ENCODE measurements at regions not wholly inside any gene's neighbourhood (a gene's known extent, or its start where the extent isn't known, plus 50 kb on each side); places are given as distances from the start of the nearest gene placed in this dataset.

- DNase-seq: no peak
Observed at GRCh38 chr14:89658977-89659670, 242.1 kb upstream of the FOXN3 start.

GRCh38 chr14:89657014-89657413 lies 240.0 kb upstream of the FOXN3 start:
- no peak for DNase-seq

DNA sequence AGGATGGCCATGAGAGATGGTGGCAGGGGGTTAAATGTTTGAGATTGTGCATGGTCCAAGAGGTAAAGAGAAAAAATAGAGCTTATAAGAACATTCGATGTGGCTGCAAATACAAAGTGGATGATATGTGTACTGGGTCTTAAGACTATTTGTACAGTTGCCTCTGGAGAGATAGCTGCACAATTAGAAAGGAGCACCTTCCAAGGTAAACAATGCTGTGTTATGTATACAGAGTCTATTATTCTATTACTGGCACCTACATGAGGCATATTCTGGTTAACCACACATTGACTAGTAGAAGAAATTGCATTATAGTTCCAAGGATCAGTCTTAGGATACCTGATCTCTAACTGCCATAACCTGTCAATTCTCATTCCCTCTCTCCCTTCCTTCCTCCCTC lies 238.0 kb upstream of the FOXN3 start:
- peak; percentile 12 for DNase-seq

DNA sequence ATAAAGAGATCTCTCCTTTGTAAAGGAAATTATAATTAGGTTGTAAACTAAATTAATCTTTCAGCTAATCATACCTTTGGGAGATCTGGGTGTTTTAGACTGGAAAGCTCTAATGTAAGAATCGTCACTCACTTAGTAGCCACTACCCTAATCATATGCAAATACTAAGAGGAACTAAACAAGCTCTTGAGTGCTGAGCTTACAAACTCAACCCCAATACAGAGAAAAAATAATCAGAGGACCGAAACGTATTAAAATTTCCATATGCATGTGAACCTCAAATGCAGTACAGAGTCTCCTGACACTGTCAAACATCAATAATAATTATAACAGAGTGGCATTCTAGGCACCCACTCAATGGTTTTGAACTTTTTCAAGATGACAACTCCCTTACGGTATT lies 235.3 kb upstream of the FOXN3 start:
- no peak for DNase-seq

GRCh38 chr14:89651805-89652204 lies 234.8 kb upstream of the FOXN3 start:
- DNase-seq: no peak

- no peak for DNase-seq
Observed at GRCh38 chr14:89650077-89650978, 233.3 kb upstream of the FOXN3 start.

- no peak for DNase-seq
Observed at GRCh38 chr14:89649451-89650075, 232.5 kb upstream of the FOXN3 start.

- DNase-seq: no peak
Observed at GRCh38 chr14:89648924-89649323, 231.9 kb upstream of the FOXN3 start.

DNA sequence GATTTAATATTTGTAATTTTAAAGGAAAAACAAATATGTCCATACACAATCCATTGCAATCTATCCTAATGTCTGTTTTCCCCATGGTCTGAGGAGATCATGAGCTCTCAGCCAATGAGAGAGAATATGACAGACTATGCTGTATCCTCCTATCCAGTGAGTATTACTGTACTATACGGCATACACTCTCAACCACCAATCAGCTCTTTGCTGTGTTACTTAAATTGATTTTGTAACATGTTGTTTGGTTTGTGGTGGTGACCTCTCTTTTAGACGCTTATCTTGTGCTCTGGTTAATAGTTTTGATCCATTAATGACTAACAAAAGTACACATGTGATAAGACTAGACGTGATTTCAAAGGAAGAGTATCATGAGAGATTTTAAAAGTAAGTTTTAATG lies 231.5 kb upstream of the FOXN3 start:
- DNase-seq: no peak

DNA sequence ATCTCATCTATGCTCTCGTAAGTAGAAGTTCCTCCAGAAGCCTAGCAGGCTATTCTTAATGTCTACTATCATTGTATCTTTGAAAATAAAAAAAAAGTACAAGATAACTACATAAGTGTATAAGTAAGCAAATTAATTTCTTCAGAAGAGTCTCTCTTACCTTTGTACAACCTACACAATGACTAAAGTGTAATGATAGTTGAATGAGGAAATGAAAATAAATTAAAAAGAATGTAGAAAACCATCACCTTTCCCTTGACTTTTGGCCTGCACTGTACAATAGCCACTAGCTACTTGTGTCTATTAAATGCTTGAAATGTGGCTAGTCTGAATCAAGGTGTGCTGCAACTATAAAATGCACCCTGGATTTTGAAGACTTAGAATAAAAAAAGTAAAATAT lies 229.9 kb upstream of the FOXN3 start:
- no peak for DNase-seq

GRCh38 chr14:89644641-89645040 lies 227.6 kb upstream of the FOXN3 start:
- DNase-seq: no peak

GRCh38 chr14:89641495-89642175 lies 224.6 kb upstream of the FOXN3 start:
- no peak for DNase-seq

GRCh38 chr14:89640141-89640540 lies 223.1 kb upstream of the FOXN3 start:
- DNase-seq: no peak

DNA sequence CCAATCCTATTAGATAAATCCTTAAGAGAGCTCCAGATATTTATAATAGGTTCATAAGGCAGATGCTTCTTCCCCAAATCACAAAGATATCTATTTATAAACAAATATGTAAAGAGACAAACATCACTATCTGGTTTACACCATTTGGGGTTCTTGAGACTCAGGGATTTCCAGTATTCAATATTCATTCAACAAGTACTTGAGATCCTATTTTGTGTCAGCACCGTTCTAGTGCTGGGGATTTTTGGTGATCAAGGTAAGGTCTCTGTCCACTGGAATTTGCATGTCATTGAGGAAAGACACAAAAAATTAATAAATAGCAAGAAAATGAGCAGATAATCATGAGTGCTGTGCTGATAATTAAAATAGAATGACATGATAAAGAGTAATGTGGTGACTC lies 222.7 kb upstream of the FOXN3 start:
- DNase-seq: no peak

- DNase-seq: no peak
Observed at GRCh38 chr14:89638891-89639290, 221.9 kb upstream of the FOXN3 start.

DNA sequence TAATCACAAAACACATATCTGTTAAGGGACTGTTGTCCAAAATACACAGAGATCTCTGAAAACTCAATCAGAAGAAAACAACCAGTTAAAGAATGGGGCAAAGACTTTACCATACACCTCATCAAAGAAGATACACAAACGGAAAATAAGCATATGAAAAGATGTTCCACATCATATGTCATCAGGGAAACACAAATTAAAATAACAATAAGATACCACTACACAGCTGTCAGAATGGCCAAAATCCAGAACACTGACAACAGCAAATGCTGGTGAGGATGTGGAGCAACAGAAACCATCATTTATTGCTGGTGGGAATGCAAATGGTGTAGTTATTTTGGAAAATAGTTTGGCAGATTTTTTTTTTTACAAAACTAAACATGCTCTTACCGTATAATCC lies 220.5 kb upstream of the FOXN3 start:
- DNase-seq: no peak

- DNase-seq: no peak
Observed at GRCh38 chr14:89635615-89636014, 218.6 kb upstream of the FOXN3 start.

DNA sequence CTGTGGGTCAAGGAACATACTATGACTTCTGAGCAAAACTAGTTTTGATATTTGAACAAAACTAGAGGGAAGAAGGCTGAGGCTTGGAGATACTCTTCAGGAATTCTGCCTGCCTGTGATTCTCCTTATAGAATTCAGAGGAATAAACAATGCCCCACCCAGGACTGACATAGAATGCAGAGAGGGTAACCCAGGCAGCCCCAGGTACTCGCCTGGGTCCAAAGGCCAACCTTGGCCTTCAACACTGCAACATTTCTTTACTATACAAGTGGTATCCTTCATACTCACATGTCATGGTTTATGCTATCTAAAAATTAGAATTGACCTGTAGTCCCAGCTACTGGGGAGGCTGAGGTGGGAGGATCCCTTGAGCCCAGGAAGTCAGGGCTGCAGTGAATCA lies 217.0 kb upstream of the FOXN3 start:
- DNase-seq: no peak

DNA sequence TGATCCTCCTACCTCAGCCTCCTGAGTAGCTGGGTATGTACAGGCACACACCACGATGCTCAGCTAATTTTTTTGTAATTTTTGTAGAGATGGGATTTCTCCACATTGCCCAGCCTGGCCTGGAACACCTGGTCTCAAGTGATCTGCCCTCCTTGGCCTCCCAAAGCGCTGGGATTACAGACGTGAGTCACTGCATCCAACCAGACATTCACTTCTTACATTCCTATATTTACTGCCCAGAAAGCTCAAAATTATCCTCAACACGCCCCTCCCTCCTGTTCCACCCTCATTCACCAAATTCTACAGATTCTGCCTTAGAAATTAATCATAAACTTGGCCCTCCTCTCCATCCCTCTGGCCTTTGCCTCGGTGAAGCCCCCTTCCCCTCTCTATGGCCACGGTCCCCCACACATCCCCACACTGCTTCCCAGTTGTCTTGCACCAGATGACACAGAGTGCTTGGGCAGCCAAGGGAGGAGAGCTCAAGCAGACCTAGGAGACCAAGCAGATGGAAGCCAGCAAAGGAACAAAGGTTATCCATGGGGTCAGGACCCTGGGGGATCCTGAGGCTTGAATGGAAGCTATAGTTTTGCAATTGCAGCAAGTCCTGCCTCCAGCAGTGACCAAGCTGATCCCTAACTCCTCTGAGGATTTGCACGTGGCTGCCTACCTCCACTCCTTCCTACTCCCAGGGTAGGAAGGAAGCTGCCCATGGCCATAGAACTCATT lies 213.2 kb upstream of the FOXN3 start:
- DNase-seq: no peak

DNA sequence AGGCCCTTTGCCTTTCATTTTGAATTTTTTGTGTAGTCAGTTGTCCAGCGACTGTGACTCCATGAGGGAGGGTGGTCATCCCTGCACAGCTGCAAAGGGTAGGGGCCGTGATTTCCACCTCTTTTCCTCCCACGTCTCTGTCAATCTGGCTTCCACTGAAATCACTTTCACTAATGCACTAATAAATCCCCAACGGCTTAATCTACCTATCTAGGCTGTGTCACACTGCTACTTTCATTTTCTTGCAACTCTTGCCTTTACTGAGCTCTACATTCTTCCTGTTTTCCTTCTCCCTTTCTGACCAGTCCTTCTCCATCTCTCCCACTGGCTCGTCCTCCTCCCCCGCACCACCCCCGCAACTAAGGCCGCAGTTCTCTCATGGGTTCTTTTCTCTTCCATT lies 212.3 kb upstream of the FOXN3 start:
- no peak for DNase-seq

DNA sequence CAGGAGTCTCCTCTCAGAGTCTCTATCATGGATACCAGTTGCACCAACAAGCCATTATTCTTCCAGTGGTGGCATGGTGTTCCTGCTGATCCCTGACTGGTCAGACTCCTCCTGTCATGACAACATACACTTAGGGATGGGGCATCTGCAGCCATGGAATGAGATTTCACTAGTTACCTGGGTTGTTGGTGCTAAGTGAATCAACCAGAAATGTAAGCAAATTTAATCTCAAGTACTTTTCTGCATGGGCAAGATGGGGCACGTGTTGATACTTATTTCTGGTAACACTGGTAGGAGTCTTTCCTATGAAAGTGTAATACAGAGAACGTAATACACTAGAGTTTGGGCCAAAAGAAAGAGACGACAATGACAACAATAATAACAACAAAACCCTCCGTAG lies 211.5 kb upstream of the FOXN3 start:
- DNase-seq: no peak

GRCh38 chr14:89626233-89626806 lies 209.3 kb upstream of the FOXN3 start:
- no peak for DNase-seq
